CD4-positive, alpha-beta memory T cell (primary cell): ENCODE measurements at regions not wholly inside any gene's neighbourhood (a gene's known extent, or its start where the extent isn't known, plus 50 kb on each side); places are given as distances from the start of the nearest gene placed in this dataset.
"Not testable (repeated sequence)": the region's sequence is repeated elsewhere in the genome, so short reads cannot be mapped to it uniquely, and the experiment has no call there.

Experiments
- CTCF ChIA-PET: fragments of 350-600 bp; sonication (Branson Sonifier 250); formaldehyde crosslinking; loops from one replicate; lab custom pipeline; 2021; ENCODE audit warnings: inconsistent platforms; ENCODE audit not compliant: partially characterized antibody; lab: Charles Lee
- POLR2A ChIA-PET: fragments of 350-600 bp; sonication (Branson Sonifier 250); formaldehyde crosslinking; loops from one replicate; lab custom pipeline; 2021; ENCODE audit not compliant: partially characterized antibody; lab: Charles Lee
- DNase-seq, 5 donors: peaks; one replicate each; pipeline versions ENCODE4 v3.0.0 to v3.0.0-alpha.2; 2020 to 2022; ENCODE audit warnings: mixed read lengths in 1 of 5
- H3K27ac ChIP-seq: one replicate; pipeline ENCODE4 v1.7.0; 2013; ENCODE audit warnings: low read depth, low read length
- H3K27me3 ChIP-seq: 2 replicates; pipeline ENCODE4 v1.7.0; 2013; ENCODE audit warnings: mild to moderate bottlenecking, low read length, moderate library complexity; ENCODE audit not compliant: insufficient read depth
- H3K36me3 ChIP-seq: 2 replicates; pipeline ENCODE4 v1.7.0; 2013; ENCODE audit warnings: mild to moderate bottlenecking, low read length, moderate library complexity; ENCODE audit not compliant: insufficient read depth
- H3K4me1 ChIP-seq: 2 replicates; pipeline ENCODE4 v1.7.0; 2013; ENCODE audit warnings: mild to moderate bottlenecking, low read length, moderate library complexity; ENCODE audit not compliant: insufficient read depth
- H3K4me3 ChIP-seq, 2 donors: one replicate each; pipeline ENCODE4 v1.7.0; 2013; ENCODE audit warnings: low read length in 2 of 2, mild to moderate bottlenecking in 1 of 2
- H3K9me3 ChIP-seq, 2 donors: one replicate each; pipeline ENCODE4 v1.7.0; 2013; ENCODE audit warnings: low read length in 2 of 2, control low read depth in 1 of 2; ENCODE audit not compliant: control insufficient read depth in 1 of 2
- H3K27ac Mint-ChIP-seq, 7 donors: one replicate each; pipeline ENCODE4 v1.8.0; 2020 to 2021; ENCODE audit warnings: mixed read lengths in 7 of 7, mild to moderate bottlenecking in 6 of 7, inconsistent platforms in 3 of 7, moderate library complexity in 3 of 7
- H3K27me3 Mint-ChIP-seq, 2 donors: one replicate each; pipeline ENCODE4 v1.8.0; 2020 to 2021; ENCODE audit warnings: mixed read lengths in 2 of 2
- H3K36me3 Mint-ChIP-seq, 2 donors: one replicate each; pipeline ENCODE4 v1.8.0; 2020 to 2021; ENCODE audit warnings: mixed read lengths in 2 of 2, inconsistent platforms in 1 of 2, mild to moderate bottlenecking in 1 of 2
- H3K4me1 Mint-ChIP-seq, 4 donors: one replicate each; pipeline ENCODE4 v1.8.0; 2020 to 2021; ENCODE audit warnings: mixed read lengths in 4 of 4, mild to moderate bottlenecking in 1 of 4
- H3K4me3 Mint-ChIP-seq, 8 donors: one replicate each; pipeline ENCODE4 v1.8.0; 2020 to 2021; ENCODE audit warnings: mixed read lengths in 8 of 8, mild to moderate bottlenecking in 7 of 8, moderate library complexity in 6 of 8, inconsistent platforms in 3 of 8
- H3K9me3 Mint-ChIP-seq, 8 donors: one replicate each; pipeline ENCODE4 v1.8.0; 2020 to 2021; ENCODE audit warnings: mixed read lengths in 8 of 8, mild to moderate bottlenecking in 5 of 8, inconsistent platforms in 3 of 8, moderate library complexity in 1 of 8
- intact Hi-C: fragments of 100-400 bp; cut with micrococcal nuclease; formaldehyde crosslinking; loops from one replicate; pipeline ENCODE4 v1.15.1; 2023

GRCh38 chr13:90272356-90272755, 1075.1 kb upstream of the MIR17HG start:
- no peak overlapping the region for H3K4me3 Mint-ChIP-seq
- no peak for DNase-seq
- no peaks in the 10 kb centered on the region for H3K36me3 Mint-ChIP-seq
- ChIA-PET CTCF (no interaction called here), POLR2A (no interaction called here)
- Histone ChIP-seq H3K27ac (no peak overlapping the region), H3K27me3 (no peaks in the 10 kb centered on the region), H3K4me3 (no peak overlapping the region), H3K9me3 (no peaks in the 10 kb centered on the region), H3K4me1 (no peaks in the 10 kb centered on the region), H3K36me3 (no peaks in the 10 kb centered on the region)
- H3K4me1 Mint-ChIP-seq = no peaks in the 10 kb centered on the region
- no peak overlapping the region for H3K27ac Mint-ChIP-seq
- H3K9me3 Mint-ChIP-seq = peaks cover 0 to 31% (median 8%) of the 10 kb centered on the region in 8 donors
- H3K27me3 Mint-ChIP-seq = no peaks in the 10 kb centered on the region
- intact Hi-C loops = no loop called here

GRCh38 chr13:90276216-90276615, 1071.3 kb upstream of the MIR17HG start:
- CTCF ChIA-PET = interaction anchor here (1.6 kb wide), 1 partner anchor 10 kb away, joined by 4 read pairs; no protein-coding TSS in a partner anchor
- no peaks in the 10 kb centered on the region for H3K36me3 ChIP-seq
- H3K9me3 ChIP-seq = no peaks in the 10 kb centered on the region
- no peaks in the 10 kb centered on the region for H3K36me3 Mint-ChIP-seq
- no peak overlapping the region for H3K27ac Mint-ChIP-seq
- intact Hi-C loops = no loop called here
- H3K4me1 Mint-ChIP-seq = no peaks in the 10 kb centered on the region
- no peak overlapping the region for H3K4me3 ChIP-seq
- H3K4me3 Mint-ChIP-seq = no peak overlapping the region
- no peak overlapping the region for H3K27ac ChIP-seq
- POLR2A ChIA-PET = no interaction called here
- H3K27me3 Mint-ChIP-seq = no peaks in the 10 kb centered on the region
- peaks cover 0 to 13% (median 7%) of the 10 kb centered on the region in 8 donors for H3K9me3 Mint-ChIP-seq
- H3K4me1 ChIP-seq = no peaks in the 10 kb centered on the region
- DNase-seq = no peak
- H3K27me3 ChIP-seq = no peaks in the 10 kb centered on the region

- CTCF ChIA-PET, H3K27me3 Mint-ChIP-seq, intact Hi-C loops, H3K4me3 Mint-ChIP-seq, H3K4me3 ChIP-seq, H3K27ac Mint-ChIP-seq, POLR2A ChIA-PET, DNase-seq, H3K36me3 Mint-ChIP-seq, H3K4me1 Mint-ChIP-seq, H3K4me1 ChIP-seq, H3K27ac ChIP-seq, H3K27me3 ChIP-seq, H3K36me3 ChIP-seq, H3K9me3 ChIP-seq: not testable (repeated sequence)
- peaks cover 0 to 11% (median 1%) of the 10 kb centered on the region in 8 donors for H3K9me3 Mint-ChIP-seq
Observed at GRCh38 chr13:90278231-90278630, 1069.3 kb upstream of the MIR17HG start.

- POLR2A ChIA-PET = no interaction called here
- CTCF ChIA-PET = no interaction called here
- no peaks in the 10 kb centered on the region for H3K27me3 ChIP-seq
- H3K27ac Mint-ChIP-seq = no peak overlapping the region
- intact Hi-C loops = no loop called here
- no peak for DNase-seq
- no peaks in the 10 kb centered on the region for H3K4me1 ChIP-seq
- H3K4me3 Mint-ChIP-seq = no peak overlapping the region
- peaks cover 0 to 10% (median 0%) of the 10 kb centered on the region in 8 donors for H3K9me3 Mint-ChIP-seq
- no peaks in the 10 kb centered on the region for H3K9me3 ChIP-seq
- no peaks in the 10 kb centered on the region for H3K4me1 Mint-ChIP-seq
- H3K27me3 Mint-ChIP-seq = no peaks in the 10 kb centered on the region
- no peaks in the 10 kb centered on the region for H3K36me3 Mint-ChIP-seq
- no peaks in the 10 kb centered on the region for H3K36me3 ChIP-seq
- no peak overlapping the region for H3K27ac ChIP-seq
- H3K4me3 ChIP-seq = no peak overlapping the region
Observed at GRCh38 chr13:90281709-90282108, 1065.8 kb upstream of the MIR17HG start.

- Mint-ChIP-seq H3K36me3 (peaks cover 0 to 3% of the 10 kb centered on the region in 2 donors), H3K4me1 (no peaks in the 10 kb centered on the region), H3K27me3 (no peaks in the 10 kb centered on the region), H3K4me3 (no peak overlapping the region), H3K27ac (no peak overlapping the region), H3K9me3 (peaks cover 6 to 27% (median 15%) of the 10 kb centered on the region in 8 donors)
- DNase-seq = no peak
- Histone ChIP-seq H3K4me1 (no peaks in the 10 kb centered on the region), H3K27me3 (no peaks in the 10 kb centered on the region), H3K27ac (no peak overlapping the region), H3K36me3 (no peaks in the 10 kb centered on the region), H3K9me3 (no peaks in the 10 kb centered on the region), H3K4me3 (no peak overlapping the region)
- CTCF ChIA-PET = no interaction called here
- intact Hi-C loops = no loop called here
- POLR2A ChIA-PET = no interaction called here
Observed at GRCh38 chr13:90287521-90287920, 1060.0 kb upstream of the MIR17HG start.

- no peak for DNase-seq
- Histone ChIP-seq H3K27ac (no peak overlapping the region), H3K27me3 (no peaks in the 10 kb centered on the region), H3K4me3 (no peak overlapping the region), H3K4me1 (no peaks in the 10 kb centered on the region), H3K9me3 (no peaks in the 10 kb centered on the region), H3K36me3 (no peaks in the 10 kb centered on the region)
- Mint-ChIP-seq H3K27me3 (no peaks in the 10 kb centered on the region), H3K9me3 (peaks cover 1 to 22% (median 8%) of the 10 kb centered on the region in 8 donors), H3K4me3 (no peak overlapping the region), H3K4me1 (no peaks in the 10 kb centered on the region), H3K36me3 (no peaks in the 10 kb centered on the region), H3K27ac (no peak overlapping the region)
- POLR2A ChIA-PET = no interaction called here
- CTCF ChIA-PET = no interaction called here
- intact Hi-C loops = no loop called here
Observed at GRCh38 chr13:90293793-90294361, 1053.6 kb upstream of the MIR17HG start.

GRCh38 chr13:90299238-90299637, 1048.2 kb upstream of the MIR17HG start:
- ChIA-PET CTCF (no interaction called here), POLR2A (no interaction called here)
- Histone ChIP-seq H3K27me3 (no peaks in the 10 kb centered on the region), H3K27ac (no peak overlapping the region), H3K4me1 (no peaks in the 10 kb centered on the region), H3K4me3 (no peak overlapping the region), H3K36me3 (no peaks in the 10 kb centered on the region), H3K9me3 (no peaks in the 10 kb centered on the region)
- Mint-ChIP-seq H3K4me3 (no peak overlapping the region), H3K27me3 (no peaks in the 10 kb centered on the region), H3K9me3 (peaks cover 0 to 7% (median 2%) of the 10 kb centered on the region in 8 donors), H3K36me3 (no peaks in the 10 kb centered on the region), H3K4me1 (no peaks in the 10 kb centered on the region), H3K27ac (no peak overlapping the region)
- intact Hi-C loops = no loop called here
- DNase-seq = no peak

- ChIA-PET CTCF (no interaction called here), POLR2A (no interaction called here)
- no peaks in the 10 kb centered on the region for H3K4me1 Mint-ChIP-seq
- H3K9me3 Mint-ChIP-seq = peaks cover 0 to 7% (median 2%) of the 10 kb centered on the region in 8 donors
- no peak overlapping the region for H3K4me3 ChIP-seq
- H3K27me3 Mint-ChIP-seq = no peaks in the 10 kb centered on the region
- no peaks in the 10 kb centered on the region for H3K27me3 ChIP-seq
- no peak overlapping the region for H3K4me3 Mint-ChIP-seq
- H3K36me3 Mint-ChIP-seq = no peaks in the 10 kb centered on the region
- H3K9me3 ChIP-seq = no peaks in the 10 kb centered on the region
- no peaks in the 10 kb centered on the region for H3K36me3 ChIP-seq
- intact Hi-C loops = no loop called here
- no peak for DNase-seq
- no peak overlapping the region for H3K27ac ChIP-seq
- H3K27ac Mint-ChIP-seq = no peak overlapping the region
- no peaks in the 10 kb centered on the region for H3K4me1 ChIP-seq
Observed at GRCh38 chr13:90300015-90300414, 1047.5 kb upstream of the MIR17HG start.
